HG03280 (cell line): ENCODE measurements at regions not wholly inside any gene's neighbourhood (a gene's known extent, or its start where the extent isn't known, plus 50 kb on each side); places are given as distances from the start of the nearest gene placed in this dataset.

Experiments
- ATAC-seq: cut with Tn5 transposase; IDR thresholded peaks from one replicate; pipeline ENCODE4 v1.9.1; 2021; ENCODE audit warnings: mild to moderate bottlenecking, moderate library complexity; ENCODE audit not compliant: unreplicated experiment

GRCh38 chr6:129967427-129967826, 51.0 kb upstream of the L3MBTL3 start:
- ATAC-seq, result no peak

DNA sequence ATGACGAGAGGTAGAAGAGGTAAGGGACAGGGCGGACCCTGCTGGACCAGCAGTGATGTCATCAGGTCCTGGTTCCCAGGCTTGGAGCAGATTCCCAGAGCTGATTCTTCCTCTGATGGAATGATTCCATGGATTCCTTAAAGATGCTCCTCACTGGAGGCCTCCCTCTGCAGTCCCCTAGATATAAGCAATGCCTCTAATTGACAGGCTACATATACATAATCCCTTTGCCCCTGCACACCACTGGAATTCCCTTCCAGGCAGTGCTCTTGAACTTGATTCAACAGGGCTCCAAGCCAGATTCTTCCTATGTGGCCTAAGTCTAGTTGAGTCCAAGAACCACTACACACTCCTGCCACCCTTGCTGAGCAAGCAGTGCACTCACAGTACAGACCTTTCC, 52.3 kb upstream of the L3MBTL3 start:
- ATAC-seq, result no peak

GRCh38 chr6:129965096-129965495, 53.3 kb upstream of the L3MBTL3 start:
- no peak for ATAC-seq

GRCh38 chr6:129959358-129959930, 58.9 kb upstream of the L3MBTL3 start:
- no peak for ATAC-seq

DNA sequence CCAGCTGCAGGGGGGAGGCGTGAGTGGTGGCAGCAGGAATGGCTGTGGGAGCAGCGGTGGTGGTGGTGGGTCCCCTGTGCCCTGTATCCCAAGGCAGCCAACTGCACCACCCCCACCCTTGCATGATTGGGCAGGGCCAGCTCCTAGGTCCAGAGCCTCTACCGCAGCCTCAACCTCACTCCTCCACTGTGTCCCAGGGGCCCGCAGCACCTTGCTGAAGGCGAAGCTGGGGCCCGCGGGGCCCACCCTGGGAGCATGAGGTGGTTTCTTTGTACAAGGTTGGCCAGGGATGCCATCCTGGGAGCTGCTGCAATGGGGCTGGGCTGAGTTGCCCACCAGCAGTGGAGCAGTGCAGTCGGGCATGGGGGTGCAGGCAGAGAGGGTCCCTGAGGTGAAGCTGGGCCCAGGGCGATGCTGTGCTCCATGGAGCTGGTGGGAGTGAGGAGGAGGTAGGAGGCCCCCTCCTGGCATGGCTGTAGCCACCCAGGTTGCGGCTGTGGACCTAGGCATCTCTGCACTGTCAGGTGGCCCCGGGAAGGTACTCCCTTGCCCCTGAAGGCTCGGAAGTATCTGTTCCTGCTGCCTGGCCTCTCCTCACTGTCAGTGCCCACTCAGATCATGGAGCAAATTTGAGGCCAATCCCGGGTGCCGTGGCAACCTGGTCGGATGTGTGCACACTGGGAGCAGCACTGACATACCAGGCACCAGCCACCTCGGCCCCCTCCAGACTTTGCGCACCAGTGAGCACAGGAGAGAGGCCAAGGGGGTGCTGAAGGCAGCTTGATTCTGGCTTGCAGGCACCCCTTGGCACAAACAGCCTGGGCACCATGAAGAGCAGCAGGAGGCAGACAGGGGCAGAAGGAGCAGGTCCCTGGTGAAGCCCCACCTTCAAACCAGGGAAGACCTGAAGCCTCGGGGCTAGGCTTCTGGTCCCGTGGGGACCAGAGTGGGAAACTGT, 60.2 kb upstream of the L3MBTL3 start:
- no peak for ATAC-seq

GRCh38 chr6:129955584-129955983, 62.8 kb upstream of the L3MBTL3 start:
- ATAC-seq, result no peak

GRCh38 chr6:129954749-129955431, 63.5 kb upstream of the L3MBTL3 start:
- no peak for ATAC-seq

GRCh38 chr6:129947797-129948196, 70.6 kb upstream of the L3MBTL3 start:
- no peak for ATAC-seq

- no peak for ATAC-seq
Observed at GRCh38 chr6:129946439-129947140, 71.8 kb upstream of the L3MBTL3 start.

DNA sequence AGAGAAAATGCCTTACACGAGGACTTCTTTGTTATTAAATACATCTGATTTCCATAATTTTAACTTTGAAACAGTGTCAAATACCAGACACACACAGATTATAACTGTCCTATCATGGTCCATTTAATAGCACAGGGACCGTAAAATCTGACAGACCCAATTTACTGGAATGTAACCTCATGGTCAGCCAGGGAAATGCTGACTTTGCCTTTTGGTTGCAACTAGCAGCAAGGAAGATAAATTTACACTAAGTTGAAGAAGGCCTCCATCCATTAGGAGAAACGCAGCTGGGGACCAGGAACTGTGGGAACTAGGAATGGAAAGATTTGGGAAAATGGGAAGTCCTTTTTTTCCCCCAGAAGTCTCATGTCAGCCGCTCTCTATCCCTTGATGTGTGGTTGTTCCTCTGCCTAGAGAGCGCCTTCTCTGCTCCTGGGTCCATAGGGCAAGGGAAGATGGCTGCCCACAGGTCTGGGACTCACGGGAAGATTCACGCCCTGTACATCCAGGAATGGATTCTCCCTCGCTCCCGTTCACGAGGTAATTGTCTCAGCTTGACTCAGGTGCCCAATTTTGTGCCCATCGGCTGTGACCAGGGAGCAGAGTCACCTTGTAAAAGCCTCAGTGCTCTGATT, 74.6 kb upstream of the L3MBTL3 start:
- ATAC-seq, result no peak

DNA sequence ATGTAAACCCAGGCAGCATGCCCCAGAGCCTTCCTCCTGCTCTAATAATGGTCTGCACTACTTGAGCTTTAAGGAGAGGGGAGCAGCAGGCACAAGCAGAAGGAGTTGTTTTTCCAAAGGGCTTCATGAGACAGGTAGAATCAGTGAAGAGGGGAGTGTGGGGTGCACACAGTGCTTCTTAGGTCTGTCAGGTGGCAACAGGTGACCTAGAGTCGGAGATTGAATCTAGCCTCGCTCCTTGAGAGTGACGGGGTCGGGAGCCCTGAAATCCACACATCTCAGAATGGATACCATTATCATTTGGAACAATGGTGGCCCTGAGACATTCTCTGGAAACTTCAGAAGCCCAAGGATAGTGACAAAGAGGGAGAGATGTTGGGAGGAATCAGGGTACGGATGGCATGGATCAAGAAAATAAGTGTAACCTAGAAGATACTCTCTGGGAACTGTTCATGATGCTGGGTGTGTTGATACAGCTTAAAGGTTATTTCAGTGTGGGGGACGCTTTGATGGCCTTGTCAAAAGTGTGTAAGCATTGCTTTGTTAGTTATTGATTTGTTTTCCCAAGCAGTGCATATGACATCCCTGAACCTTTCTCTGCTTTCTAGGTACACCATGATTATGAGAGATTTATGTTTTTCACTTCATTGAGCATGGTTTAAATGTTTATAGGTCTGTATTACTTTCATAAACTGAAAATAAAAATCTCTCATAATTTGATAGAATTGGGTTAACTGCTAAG, 77.8 kb upstream of the L3MBTL3 start:
- ATAC-seq, result no peak

DNA sequence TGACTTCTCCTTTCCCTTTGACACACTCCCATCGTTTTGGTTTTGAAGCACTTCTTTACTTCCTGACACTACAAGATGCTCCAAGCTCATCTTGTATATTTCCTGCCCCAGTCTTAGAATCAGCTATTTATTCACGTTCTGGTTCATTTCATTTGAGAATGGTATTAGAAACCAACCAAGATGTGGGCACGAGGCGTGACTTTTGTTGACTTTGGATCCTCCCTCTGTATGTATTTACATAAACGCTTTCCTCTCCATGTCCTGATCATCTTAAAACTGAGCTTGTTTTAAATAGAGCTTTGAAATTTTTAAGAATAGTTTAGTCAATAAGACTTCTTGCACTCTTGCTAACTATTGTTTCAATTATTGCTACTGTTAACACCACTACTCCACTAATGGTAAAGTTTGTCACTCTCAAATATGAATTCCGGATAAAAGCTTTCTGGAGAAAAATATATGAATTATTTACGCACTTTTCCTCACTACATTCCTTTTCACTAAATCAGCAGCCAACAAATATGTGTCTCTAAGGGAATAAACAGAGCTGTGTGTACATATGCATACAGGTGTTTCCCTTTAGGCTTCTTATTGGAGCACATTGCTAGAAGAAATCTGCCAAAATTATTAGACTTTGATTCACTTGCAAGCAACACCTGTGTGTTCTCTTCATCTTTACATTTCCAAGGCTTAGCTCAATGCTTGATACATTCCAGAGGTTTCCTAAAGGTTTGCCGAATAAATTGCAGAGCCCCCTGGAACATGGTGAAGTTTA, 77.3 kb upstream of the TMEM244 start:
- ATAC-seq, result no peak

DNA sequence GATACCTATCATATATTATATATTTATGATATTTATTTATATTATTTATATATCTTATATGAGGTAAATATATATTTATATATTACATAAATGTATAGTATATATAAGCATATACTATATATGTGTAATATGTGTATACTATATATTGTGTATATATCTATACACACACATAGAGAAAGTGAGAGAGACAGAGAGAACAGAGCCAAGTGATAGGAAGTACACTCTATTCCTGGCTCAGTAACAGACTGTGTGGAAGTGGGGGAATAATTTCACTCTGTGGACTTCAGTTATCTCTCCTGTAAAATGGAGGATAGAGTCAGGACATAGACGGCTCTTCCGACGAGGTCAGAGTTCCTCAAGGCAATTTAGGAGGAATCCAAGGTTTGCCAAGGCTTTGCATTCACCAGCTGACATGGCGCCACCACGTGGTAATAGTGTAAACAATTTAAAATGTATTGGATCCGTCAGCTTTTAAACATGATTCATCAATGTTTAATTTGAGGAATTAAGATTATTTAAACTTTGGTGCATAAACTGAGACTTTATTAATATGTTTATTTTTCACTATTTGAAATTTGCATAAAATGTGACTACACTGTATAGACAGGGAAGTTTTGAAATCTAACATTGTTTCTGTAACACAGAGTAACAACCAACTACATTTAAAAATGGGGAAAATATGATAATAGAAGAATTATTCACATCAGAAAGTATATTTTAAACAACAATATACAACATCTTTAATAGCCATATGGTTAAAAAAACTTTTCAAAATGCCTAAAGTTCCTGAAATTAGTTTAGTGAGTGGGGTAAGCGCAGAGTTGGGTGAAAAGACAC, 75.4 kb upstream of the TMEM244 start:
- peak; percentile 74 for ATAC-seq

- ATAC-seq, result no peak
Observed at GRCh38 chr6:129932321-129932720, 71.2 kb upstream of the TMEM244 start.

DNA sequence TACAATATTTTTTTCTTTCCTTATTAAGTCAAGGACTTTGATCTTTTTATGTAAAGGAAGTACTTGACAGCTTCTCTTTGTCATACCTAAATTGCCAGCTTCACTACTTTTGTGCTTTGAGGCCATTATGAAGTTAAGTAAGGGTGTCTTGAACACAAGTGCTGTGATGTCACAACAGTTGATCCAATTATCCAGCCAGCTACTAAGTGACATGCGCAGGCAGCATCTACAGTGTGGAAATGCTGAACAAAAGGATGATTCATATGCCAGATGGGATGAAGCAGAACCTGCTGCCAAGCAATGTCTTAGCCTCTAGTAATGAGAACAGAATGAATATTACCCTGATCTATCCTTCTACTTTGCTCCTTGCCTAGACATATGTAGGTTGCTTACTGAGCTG, 68.3 kb upstream of the TMEM244 start:
- no peak for ATAC-seq

- no peak for ATAC-seq
Observed at GRCh38 chr6:129923530-129924250, 62.6 kb upstream of the TMEM244 start.

GRCh38 chr6:129921169-129921817, 60.2 kb upstream of the TMEM244 start:
- ATAC-seq, result no peak
